ENCODE measurements at regions not wholly inside any gene's neighbourhood (a gene's known extent, or its start where the extent isn't known, plus 50 kb on each side); places are given as distances from the start of the nearest gene placed in this dataset.

- DNase-seq: no peak
- no peak overlapping the region for H3K9ac ChIP-seq (ENCODE audit: low read length in 3 of 3)
- FAIRE-seq: no peak
- intact Hi-C loops (cut with DNase I): no loop called here
- H3K27ac ChIP-seq (ENCODE audit: low read depth in 2 of 2, low read length in 2 of 2): no peak overlapping the region
- H3K27me3 ChIP-seq (ENCODE audit: control insufficient read depth, insufficient read depth, low read length): no peaks in the 10 kb centered on the region
- no peaks in the 10 kb centered on the region for H3K36me3 ChIP-seq (ENCODE audit: control insufficient read depth in 2 of 3, insufficient read depth in 3 of 3, low read length in 3 of 3)
- TF ChIP-seq, protein P1, sequence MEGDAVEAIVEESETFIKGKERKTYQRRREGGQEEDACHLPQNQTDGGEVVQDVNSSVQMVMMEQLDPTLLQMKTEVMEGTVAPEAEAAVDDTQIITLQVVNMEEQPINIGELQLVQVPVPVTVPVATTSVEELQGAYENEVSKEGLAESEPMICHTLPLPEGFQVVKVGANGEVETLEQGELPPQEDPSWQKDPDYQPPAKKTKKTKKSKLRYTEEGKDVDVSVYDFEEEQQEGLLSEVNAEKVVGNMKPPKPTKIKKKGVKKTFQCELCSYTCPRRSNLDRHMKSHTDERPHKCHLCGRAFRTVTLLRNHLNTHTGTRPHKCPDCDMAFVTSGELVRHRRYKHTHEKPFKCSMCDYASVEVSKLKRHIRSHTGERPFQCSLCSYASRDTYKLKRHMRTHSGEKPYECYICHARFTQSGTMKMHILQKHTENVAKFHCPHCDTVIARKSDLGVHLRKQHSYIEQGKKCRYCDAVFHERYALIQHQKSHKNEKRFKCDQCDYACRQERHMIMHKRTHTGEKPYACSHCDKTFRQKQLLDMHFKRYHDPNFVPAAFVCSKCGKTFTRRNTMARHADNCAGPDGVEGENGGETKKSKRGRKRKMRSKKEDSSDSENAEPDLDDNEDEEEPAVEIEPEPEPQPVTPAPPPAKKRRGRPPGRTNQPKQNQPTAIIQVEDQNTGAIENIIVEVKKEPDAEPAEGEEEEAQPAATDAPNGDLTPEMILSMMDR (IDR thresholded peaks at IDR 0.05; ENCODE audit: borderline replicate concordance, extremely low read depth, insufficient read depth): no peak
- H3K4me1 ChIP-seq (ENCODE audit: control insufficient read depth in 2 of 3, insufficient read depth in 2 of 3, low read depth in 1 of 3, low read length in 3 of 3): no peaks in the 10 kb centered on the region
- no peak overlapping the region for H3K4me3 ChIP-seq (ENCODE audit: low read length in 3 of 3)
- H3K9me3 ChIP-seq (ENCODE audit: control insufficient read depth in 2 of 3, insufficient read depth in 1 of 3, low read length in 3 of 3): no peaks in the 10 kb centered on the region
Measured at GRCh38 chr4:161132715-161133425, 1030.9 kb downstream of the FSTL5 start.

DNA sequence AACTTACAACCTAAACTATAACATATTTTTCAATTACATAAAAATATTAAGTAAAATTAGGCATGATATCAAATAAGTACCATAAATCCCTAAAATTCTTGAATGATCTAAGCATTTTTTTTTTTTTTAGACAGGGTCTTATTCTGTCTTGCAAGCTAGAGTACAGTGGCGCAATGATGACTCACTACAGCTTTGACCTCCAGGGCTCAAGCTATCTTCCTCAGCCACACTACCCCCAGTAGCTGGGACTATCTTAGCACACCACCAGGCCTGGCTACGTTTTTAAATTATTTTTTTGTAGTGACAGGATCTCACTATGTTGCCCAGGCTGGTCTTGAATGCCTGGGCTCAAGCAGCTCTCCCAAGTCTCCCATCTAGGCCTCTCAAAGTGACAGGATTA lies 1042.3 kb downstream of the FSTL5 start:
- no peaks in the 10 kb centered on the region for H3K9me3 ChIP-seq (ENCODE audit: control insufficient read depth in 2 of 3, insufficient read depth in 1 of 3, low read length in 3 of 3)
- H3K27me3 ChIP-seq (ENCODE audit: control insufficient read depth, insufficient read depth, low read length): no peaks in the 10 kb centered on the region
- DNase-seq (no peak), FAIRE-seq (no peak)
- TF ChIP-seq, protein P1 (IDR thresholded peaks at IDR 0.05; ENCODE audit: borderline replicate concordance, extremely low read depth, insufficient read depth): no peak
- no peak overlapping the region for H3K9ac ChIP-seq (ENCODE audit: low read length in 3 of 3)
- no peak overlapping the region for H3K4me3 ChIP-seq (ENCODE audit: low read length in 3 of 3)
- no peaks in the 10 kb centered on the region for H3K4me1 ChIP-seq (ENCODE audit: control insufficient read depth in 2 of 3, insufficient read depth in 2 of 3, low read depth in 1 of 3, low read length in 3 of 3)
- intact Hi-C loops (cut with DNase I): no loop called here
- H3K36me3 ChIP-seq (ENCODE audit: control insufficient read depth in 2 of 3, insufficient read depth in 3 of 3, low read length in 3 of 3): no peaks in the 10 kb centered on the region
- no peak overlapping the region for H3K27ac ChIP-seq (ENCODE audit: low read depth in 2 of 2, low read length in 2 of 2)

DNA sequence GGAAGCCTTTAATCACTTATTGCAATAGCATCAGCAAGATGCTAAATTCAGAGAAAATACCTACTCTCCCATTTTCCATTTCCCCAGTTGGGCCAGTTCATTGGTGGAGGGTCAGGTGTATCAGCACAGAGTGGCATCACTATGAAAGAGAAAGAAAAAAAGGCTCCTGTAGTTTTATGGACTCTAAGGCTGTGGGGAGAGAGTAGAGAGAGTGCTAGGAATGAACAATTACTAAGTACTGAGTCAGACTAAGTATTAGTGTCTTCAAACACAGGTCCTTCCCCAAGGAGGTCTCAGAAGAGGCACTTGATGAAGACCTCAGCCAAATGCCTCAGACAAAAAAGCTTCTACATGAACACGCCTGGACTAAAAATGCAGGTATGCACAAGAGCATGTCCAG lies 1061.9 kb downstream of the FSTL5 start:
- Histone ChIP-seq H3K9me3 (ENCODE audit: control insufficient read depth in 2 of 3, insufficient read depth in 1 of 3, low read length in 3 of 3) (no peaks in the 10 kb centered on the region), H3K27ac (ENCODE audit: low read depth in 2 of 2, low read length in 2 of 2) (no peak overlapping the region), H3K4me1 (ENCODE audit: control insufficient read depth in 2 of 3, insufficient read depth in 2 of 3, low read depth in 1 of 3, low read length in 3 of 3) (no peaks in the 10 kb centered on the region), H3K27me3 (ENCODE audit: control insufficient read depth, insufficient read depth, low read length) (no peaks in the 10 kb centered on the region), H3K9ac (ENCODE audit: low read length in 3 of 3) (no peak overlapping the region), H3K36me3 (ENCODE audit: control insufficient read depth in 2 of 3, insufficient read depth in 3 of 3, low read length in 3 of 3) (no peaks in the 10 kb centered on the region), H3K4me3 (ENCODE audit: low read length in 3 of 3) (no peak overlapping the region)
- no peak for DNase-seq
- FAIRE-seq: no peak
- TF ChIP-seq, protein P1 (IDR thresholded peaks at IDR 0.05; ENCODE audit: borderline replicate concordance, extremely low read depth, insufficient read depth): no peak
- intact Hi-C loops (cut with DNase I): no loop called here

DNA sequence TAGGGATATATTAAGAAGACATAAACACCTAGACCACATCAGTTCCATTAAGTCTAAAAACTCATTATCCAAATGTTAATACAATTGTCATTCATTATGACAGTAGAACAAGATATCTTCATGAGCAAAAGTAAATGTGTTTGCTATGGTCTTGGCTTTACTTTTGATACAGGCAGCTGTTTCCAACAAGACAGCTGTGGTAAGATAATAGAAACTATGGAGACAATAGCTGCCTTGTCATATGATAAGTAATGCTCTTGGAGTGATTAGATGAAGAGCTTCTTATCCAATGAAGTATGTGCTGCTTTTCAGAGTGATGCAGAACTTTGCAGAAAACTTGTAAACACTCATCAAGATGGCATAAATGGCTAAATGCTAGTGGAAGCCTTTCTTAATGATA lies 1066.0 kb downstream of the FSTL5 start:
- Histone ChIP-seq H3K27me3 (ENCODE audit: control insufficient read depth, insufficient read depth, low read length) (no peaks in the 10 kb centered on the region), H3K9me3 (ENCODE audit: control insufficient read depth in 2 of 3, insufficient read depth in 1 of 3, low read length in 3 of 3) (no peaks in the 10 kb centered on the region), H3K4me1 (ENCODE audit: control insufficient read depth in 2 of 3, insufficient read depth in 2 of 3, low read depth in 1 of 3, low read length in 3 of 3) (no peaks in the 10 kb centered on the region), H3K36me3 (ENCODE audit: control insufficient read depth in 2 of 3, insufficient read depth in 3 of 3, low read length in 3 of 3) (no peaks in the 10 kb centered on the region), H3K9ac (ENCODE audit: low read length in 3 of 3) (no peak overlapping the region), H3K27ac (ENCODE audit: low read depth in 2 of 2, low read length in 2 of 2) (no peak overlapping the region), H3K4me3 (ENCODE audit: low read length in 3 of 3) (no peak overlapping the region)
- intact Hi-C loops (cut with DNase I): no loop called here
- DNase-seq: no peak
- TF ChIP-seq, protein P1 (IDR thresholded peaks at IDR 0.05; ENCODE audit: borderline replicate concordance, extremely low read depth, insufficient read depth): no peak
- FAIRE-seq: no peak

Measured in kidney (tissue), 13 donors.